22Rv1 (cell line): ENCODE measurements at regions not wholly inside any gene's neighbourhood (a gene's known extent, or its start where the extent isn't known, plus 50 kb on each side); places are given as distances from the start of the nearest gene placed in this dataset.
A peak's percentile ranks its signal among the peaks of the same experiment; 100 is the strongest.

Source experiments
- CTCF ChIP-seq: fragments of 450-650 bp; IDR thresholded peaks from 2 replicates; pipeline ENCODE4 v1.5.1; 2017; ENCODE audit warnings: mild to moderate bottlenecking
- ZFX ChIP-seq: fragments of 450-650 bp; IDR thresholded peaks from 2 replicates; pipeline ENCODE4 v1.6.1; 2017; ENCODE audit warnings: antibody characterized with exemption, borderline replicate concordance

- TF ChIP-seq CTCF (peak; percentile 64), ZFX (no peak)
These were observed 533.1 kb upstream of the CDH4 start for GRCh38 chr20:60718743-60719480.
